GM18519 (cell line): ENCODE measurements at regions not wholly inside any gene's neighbourhood (a gene's known extent, or its start where the extent isn't known, plus 50 kb on each side); places are given as distances from the start of the nearest gene placed in this dataset.
"Not testable (repeated sequence)": the region's sequence is repeated elsewhere in the genome, so short reads cannot be mapped to it uniquely, and the experiment has no call there.

Experiments used
- ATAC-seq: cut with Tn5 transposase; IDR thresholded peaks from one replicate; pipeline ENCODE4 v1.9.1; 2021; ENCODE audit warnings: mild to moderate bottlenecking, moderate library complexity; ENCODE audit not compliant: unreplicated experiment, low FRiP score

DNA sequence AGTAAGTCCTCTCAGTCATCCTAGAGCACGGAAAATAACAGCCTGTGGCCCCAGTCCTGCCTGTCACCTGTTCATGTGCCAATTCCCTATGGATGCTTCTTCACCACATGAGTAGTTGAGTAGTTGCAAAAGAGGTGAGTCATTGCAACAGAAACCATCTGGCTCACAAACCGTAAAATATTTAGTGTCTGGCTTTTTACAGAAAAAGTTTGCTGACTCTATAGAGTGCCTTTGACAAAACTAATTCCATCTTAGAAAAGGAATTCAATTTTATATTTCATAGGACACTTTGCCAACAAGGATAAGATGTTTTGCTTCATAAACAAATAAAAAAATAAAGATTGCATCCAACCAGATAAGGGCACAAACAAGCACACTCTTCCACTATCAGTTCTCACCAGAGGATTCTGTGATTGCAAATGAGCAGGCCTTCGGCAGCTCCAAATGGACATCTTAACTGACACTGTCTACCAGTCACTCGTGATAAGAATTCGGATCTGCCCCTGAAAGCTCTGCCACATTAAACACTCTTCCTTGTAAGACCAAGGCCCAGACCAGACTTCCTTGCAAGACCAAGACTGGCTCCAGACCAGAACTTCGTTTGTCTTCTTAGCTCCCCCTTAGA, 242.7 kb upstream of the SEMA3C start:
- no peak for ATAC-seq

DNA sequence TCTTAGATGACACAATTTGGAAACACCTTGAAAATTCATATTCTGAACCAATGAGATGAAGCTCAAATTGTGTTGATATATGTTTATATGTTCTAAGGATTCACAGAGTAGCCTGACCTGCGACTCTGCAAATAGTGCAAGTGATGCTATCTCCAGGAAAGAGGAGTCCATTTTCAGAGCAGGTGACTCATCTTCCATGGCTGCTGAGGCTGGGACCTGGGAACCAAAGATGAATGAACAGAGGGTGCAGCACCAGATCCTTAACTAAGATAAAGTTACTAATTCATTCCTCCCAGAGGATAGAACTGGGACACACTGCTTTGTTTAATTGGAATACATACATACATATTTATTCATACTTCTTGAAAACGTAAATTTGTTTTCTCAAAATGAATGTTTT, 240.6 kb upstream of the SEMA3C start:
- no peak for ATAC-seq

DNA sequence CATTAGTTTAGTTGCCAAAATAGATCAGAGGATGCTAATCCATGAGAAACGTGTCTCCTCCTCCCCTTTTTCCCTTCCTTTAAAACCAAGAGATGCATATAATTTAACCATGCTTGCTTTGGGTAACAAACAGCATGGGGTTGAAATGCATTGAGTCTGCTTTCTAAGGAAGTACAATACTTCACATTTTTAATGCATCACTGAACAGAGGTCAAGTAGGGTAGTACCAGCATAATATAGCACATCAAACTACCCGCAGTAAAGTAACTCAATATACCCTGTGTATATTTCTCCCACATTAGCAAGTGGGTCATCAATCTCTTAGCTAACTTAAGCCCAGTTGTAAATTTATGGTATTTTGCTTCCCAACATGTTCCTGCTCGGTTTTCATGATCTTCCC, 239.3 kb upstream of the SEMA3C start:
- no peak for ATAC-seq

DNA sequence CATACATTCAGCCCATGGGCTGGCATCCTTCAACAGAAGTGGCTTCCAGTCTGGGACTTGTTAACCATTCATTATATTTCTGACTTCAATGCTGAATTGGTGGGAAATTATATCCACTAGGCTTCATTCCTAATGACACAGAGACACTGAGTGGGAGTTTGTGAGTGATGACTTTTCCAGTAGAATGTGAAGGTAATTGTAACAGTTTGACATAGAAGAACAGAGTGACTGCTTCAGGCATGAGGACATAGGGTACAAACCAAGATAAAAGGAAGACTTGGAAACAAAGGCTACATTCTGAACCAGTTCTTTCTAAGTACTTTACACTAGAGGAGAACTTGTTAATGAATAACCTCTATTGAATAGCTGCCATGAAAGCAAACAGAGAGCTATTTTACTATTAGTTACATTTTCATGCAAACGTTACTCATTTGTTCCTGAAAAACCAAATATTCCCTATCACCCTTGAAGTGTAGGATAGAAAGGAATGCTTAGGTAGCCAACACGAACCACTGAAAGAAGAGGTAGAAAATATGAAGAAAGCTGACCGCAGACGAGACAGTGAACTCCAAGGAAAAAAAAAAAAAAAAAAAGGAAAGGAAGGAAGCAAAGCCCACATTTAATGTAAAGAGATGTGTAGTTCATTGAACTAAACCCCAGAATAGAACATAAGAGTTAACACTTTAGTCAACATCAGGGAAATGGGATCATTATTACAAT, 237.0 kb upstream of the SEMA3C start:
- ATAC-seq = no peak

GRCh38 chr7:81154565-81154964, 235.7 kb upstream of the SEMA3C start:
- ATAC-seq = no peak

- not testable (repeated sequence) for ATAC-seq
Measured at GRCh38 chr7:81152925-81153324, 234.1 kb upstream of the SEMA3C start.

GRCh38 chr7:81150951-81151361, 232.1 kb upstream of the SEMA3C start:
- ATAC-seq = no peak

GRCh38 chr7:81143856-81144255, 225.0 kb upstream of the SEMA3C start:
- ATAC-seq = no peak

DNA sequence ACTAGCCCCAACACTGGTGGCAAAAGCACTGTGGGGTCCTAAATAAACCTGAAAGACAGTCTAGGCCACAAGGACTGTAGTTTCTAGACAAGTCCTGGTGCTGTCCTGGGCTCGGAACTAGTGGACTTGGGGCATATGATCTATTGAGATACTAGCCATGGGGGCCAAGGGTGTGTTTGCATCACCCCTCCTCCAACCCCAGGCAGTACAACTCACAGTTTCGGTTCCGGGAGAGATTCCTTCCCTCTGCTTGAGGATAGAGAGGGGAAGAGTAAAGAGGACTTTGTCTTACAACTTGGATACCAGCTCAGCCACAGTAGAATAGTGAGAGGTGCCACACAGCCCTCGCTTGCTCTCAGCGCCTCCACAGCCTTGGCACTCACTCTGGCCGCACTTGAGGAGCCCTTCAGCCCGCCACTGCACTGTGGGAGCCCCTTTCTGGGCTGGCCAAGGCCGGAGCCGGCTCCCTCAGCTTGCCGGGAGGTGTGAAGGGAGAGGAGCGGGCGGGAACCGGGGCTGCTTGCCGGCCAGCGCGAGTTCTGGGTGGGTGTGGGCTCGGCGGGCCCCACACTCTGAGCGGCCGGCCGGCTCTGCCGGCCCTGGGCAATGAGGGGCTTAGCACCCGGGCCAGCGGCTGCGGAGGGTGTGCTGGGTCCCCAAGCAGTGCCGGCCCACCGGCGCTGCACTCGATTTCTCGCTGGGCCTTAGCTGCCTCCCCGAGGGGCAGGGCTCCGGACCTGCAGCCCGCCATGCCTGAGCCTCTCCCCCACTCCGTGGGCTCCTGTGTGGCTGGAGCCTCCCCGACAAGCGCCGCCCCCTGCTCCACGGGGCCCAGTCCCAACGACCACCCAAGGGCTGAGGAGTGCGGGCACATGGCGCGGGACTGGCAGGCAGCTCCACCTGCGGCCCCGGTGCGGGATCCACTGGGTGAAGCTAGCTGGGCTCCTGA, 222.7 kb upstream of the SEMA3C start:
- ATAC-seq = not testable (repeated sequence)

DNA sequence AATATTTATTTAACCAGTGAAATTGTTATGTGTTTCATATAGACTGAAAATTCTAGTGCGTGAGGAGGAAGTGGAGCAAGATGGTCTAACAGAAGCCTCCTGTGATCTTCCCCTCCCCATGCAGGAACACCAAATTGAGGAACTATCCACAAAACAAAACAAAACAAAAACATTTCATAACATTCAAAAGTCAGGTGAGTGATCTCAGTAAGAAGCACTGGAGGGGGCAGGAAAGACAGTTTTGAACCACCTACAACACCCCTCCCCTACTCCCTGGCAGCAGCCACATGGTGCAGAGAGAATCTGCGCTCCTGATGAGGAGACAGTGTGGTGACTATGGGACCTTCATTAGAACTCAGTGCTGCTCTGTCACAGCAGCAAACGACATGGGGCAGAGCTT, 221.9 kb upstream of the SEMA3C start:
- no peak for ATAC-seq

DNA sequence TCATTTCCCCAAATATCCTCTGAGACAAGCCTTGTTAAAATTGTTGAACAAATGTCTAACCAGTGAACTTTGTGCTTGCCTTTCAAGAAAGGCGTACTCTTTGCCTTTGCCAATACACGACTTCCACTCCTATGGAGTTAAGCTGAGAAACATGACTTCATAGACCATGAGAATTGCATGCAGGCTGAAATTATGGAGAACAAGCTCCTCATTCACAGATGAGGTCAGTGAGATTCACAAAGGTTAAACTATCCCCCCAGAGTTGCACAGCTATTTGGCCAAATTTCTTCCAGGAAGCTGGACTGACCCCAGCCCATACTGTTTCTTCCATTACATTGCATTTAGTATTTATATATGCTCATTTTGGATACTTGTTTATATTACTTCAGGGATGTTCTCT, 221.4 kb upstream of the SEMA3C start:
- no peak for ATAC-seq

GRCh38 chr7:81138870-81139269, 220.0 kb upstream of the SEMA3C start:
- ATAC-seq = no peak

DNA sequence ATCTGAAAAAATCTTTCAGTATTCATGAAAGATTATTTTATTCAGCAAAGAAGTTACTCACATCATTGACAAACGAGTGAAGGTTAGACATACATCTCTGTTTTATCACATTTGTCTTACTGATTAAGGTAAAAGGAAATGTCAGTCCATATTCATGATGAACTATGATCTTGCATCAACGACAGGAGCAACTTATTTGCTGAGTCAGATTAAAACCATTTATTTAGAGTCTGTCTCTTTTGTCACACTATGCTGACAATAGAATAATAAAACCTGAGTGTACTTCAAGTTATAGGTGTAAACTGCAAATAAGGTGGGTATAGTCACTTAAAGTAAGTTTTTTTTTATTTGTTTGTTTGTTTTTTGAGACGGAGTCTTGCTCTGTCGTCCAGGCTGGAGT, 216.5 kb upstream of the SEMA3C start:
- no peak for ATAC-seq

- no peak for ATAC-seq
Measured at GRCh38 chr7:81128011-81128410, 209.2 kb upstream of the SEMA3C start.

GRCh38 chr7:81120803-81121202, 202.0 kb upstream of the SEMA3C start:
- no peak for ATAC-seq

- no peak for ATAC-seq
Measured at GRCh38 chr7:81120111-81120510, 201.3 kb upstream of the SEMA3C start.

GRCh38 chr7:81114633-81115032, 195.8 kb upstream of the SEMA3C start:
- ATAC-seq = no peak

DNA sequence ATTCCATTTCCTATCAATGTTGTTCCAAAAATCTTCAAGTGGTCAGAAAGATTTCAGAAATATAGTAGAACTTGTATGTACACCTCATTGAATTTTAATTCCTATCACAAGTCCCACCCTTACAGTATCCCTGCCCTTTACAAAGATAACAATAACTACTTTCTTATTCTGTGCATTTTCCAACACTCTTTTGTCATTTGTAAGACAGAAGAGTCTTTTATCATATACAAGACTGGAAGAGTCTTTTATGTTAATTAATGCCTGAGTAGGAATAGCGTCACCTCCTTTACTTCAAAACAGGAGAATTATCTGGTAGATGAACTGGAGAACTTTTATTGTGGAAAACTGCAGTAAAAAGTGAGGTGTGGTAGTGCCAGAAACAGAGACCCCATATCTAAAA, 193.9 kb upstream of the SEMA3C start:
- ATAC-seq = no peak

DNA sequence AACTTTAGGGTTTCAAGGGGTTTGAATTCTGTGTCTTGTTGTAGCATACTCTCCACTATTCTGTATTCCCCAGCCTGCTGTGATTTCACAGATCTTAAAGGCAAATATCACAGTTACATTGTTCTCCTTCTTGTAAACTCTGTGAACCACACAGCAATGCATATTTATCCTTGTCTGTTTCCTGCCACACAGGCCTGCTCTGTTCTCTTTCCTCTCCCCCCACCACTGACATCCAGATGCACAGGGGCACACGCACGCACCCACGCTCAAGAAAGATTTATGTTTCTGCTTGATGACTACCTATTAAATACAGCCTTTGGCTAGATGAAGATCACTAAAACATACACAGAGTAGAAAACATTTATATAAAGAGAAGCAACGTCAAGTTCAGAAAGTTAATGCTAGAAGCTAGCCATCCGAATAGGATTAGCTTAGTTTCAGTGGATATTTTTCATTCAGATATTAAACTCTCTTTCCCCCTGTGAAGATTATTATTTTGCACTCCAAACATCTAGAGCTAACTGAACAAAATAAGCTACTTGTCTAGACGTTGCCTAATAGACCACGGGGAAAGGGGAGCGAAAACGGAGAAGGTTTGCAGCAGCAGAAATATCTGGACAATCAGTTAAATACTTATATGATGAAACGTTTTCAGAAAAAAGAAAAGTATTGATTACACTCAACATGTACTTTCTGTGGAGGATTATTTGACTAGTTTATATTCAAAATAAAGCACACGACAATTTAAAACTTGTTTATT, 193.1 kb upstream of the SEMA3C start:
- no peak for ATAC-seq

GRCh38 chr7:81111358-81111757, 192.5 kb upstream of the SEMA3C start:
- no peak for ATAC-seq

DNA sequence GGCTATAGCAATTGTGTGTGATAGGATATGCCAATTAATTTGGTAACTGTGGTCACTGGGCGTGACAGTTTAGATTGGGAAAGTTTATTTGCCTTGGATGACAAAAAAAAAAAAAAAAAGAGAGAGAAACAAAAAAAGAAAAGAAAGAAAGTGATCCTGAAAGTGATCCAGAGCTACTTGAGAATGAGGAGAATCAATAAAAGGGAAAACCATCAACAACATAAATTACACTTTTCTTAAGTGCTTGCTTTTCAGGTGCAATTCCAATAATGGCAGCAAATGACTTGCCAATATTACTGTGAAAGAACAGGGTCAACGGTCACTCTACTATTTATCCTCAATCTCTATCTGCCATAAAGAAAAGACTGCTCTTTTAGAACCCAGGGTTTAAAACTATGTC, 191.8 kb upstream of the SEMA3C start:
- ATAC-seq = no peak
